GM19193 (cell line): ENCODE measurements at regions not wholly inside any gene's neighbourhood (a gene's known extent, or its start where the extent isn't known, plus 50 kb on each side); places are given as distances from the start of the nearest gene placed in this dataset.

Experiments
- POLR2A ChIP-seq: IDR thresholded peaks from 4 replicates; pipeline ENCODE4 v1.6.1; 2011; ENCODE audit not compliant: insufficient read depth, insufficient read length; ENCODE audit errors: extremely low read depth

GRCh38 chr3:81311321-81311720, 450.1 kb downstream of the GBE1 start:
- no peak for TF ChIP-seq POLR2A

- no peak for TF ChIP-seq POLR2A
Observed at GRCh38 chr3:81308306-81308705, 453.1 kb downstream of the GBE1 start.

GRCh38 chr3:81307221-81307620, 454.2 kb downstream of the GBE1 start:
- no peak for TF ChIP-seq POLR2A

- no peak for TF ChIP-seq POLR2A
Observed at GRCh38 chr3:81303321-81303720, 458.1 kb downstream of the GBE1 start.

- no peak for TF ChIP-seq POLR2A
Observed at GRCh38 chr3:81302045-81302444, 459.4 kb downstream of the GBE1 start.

- no peak for TF ChIP-seq POLR2A
Observed at GRCh38 chr3:81301230-81301629, 460.2 kb downstream of the GBE1 start.

- no peak for TF ChIP-seq POLR2A
Observed at GRCh38 chr3:81300324-81300927, 461.0 kb downstream of the GBE1 start.

GRCh38 chr3:81299481-81299880, 462.0 kb downstream of the GBE1 start:
- no peak for TF ChIP-seq POLR2A

GRCh38 chr3:81295906-81296577, 465.4 kb downstream of the GBE1 start:
- TF ChIP-seq POLR2A: no peak

GRCh38 chr3:81293156-81293555, 468.3 kb downstream of the GBE1 start:
- TF ChIP-seq POLR2A: no peak

GRCh38 chr3:81291586-81291985, 469.9 kb downstream of the GBE1 start:
- TF ChIP-seq POLR2A: no peak

GRCh38 chr3:81289676-81290075, 471.8 kb downstream of the GBE1 start:
- no peak for TF ChIP-seq POLR2A

GRCh38 chr3:81279481-81280379, 481.7 kb downstream of the GBE1 start:
- no peak for TF ChIP-seq POLR2A

- no peak for TF ChIP-seq POLR2A
Observed at GRCh38 chr3:81277853-81278252, 483.6 kb downstream of the GBE1 start.

- TF ChIP-seq POLR2A: no peak
Observed at GRCh38 chr3:81274671-81275070, 486.8 kb downstream of the GBE1 start.
